HepG2 (cell line): ENCODE measurements at regions not wholly inside any gene's neighbourhood (a gene's known extent, or its start where the extent isn't known, plus 50 kb on each side); places are given as distances from the start of the nearest gene placed in this dataset.

ENCODE experiments used
- ATAC-seq: fragments of 200-7000 bp; cut with Tn5 transposase; 3 replicates; pipeline ENCODE4 v1.9.1; 2020; ENCODE audit warnings: mild to moderate bottlenecking, moderate library complexity
- BruUV-seq: library from RNA; stranded (reverse); fragments of 400-500 nt; replicated peaks from 2 replicates; lab custom pipeline; 2021; lab: Mats Ljungman, UMichigan
- CTCF ChIA-PET: fragments of 300-600 bp; formaldehyde crosslinking; extraction: SDS; loops from one replicate; lab custom pipeline; 2021; ENCODE audit warnings: low total read pairs, inconsistent platforms, low intra/inter-chr PET ratio; lab: Yijun Ruan, JAX
- POLR2A ChIA-PET: fragments of 350-600 bp; sonication (Branson Sonifier 250); formaldehyde crosslinking; loops from one replicate; lab custom pipeline; 2020; ENCODE audit warnings: antibody characterized with exemption, inconsistent platforms; lab: Yijun Ruan, JAX
- DNase-seq: peaks from one replicate; pipeline ENCODE4 v3.0.0-alpha.2; 2015; ENCODE audit warnings: low spot score
- FAIRE-seq: peaks from 3 replicates; lab custom pipeline; 2011; peaks lifted over from hg19 to GRCh38; lab: Jason Lieb, UNC
- H2AFZ ChIP-seq: one replicate; pipeline ENCODE4 v1.6.1; 2011; ENCODE audit warnings: low read length, inconsistent platforms
- H3K27ac ChIP-seq: fragments of 300-600 bp; 3 replicates; pipeline ENCODE4 v1.8.0; 2011; ENCODE audit warnings: mixed run types, mild to moderate bottlenecking, mixed read lengths, low read length, inconsistent platforms; ENCODE audit not compliant: insufficient read depth; ENCODE audit errors: extremely low read length
- H3K27me3 ChIP-seq, 2 experiments: fragments of 200-600 bp in 1 of 2; 2 replicates in 1 of 2; 3 replicates in 1 of 2; pipeline versions ENCODE4 v1.6.0 to v1.8.0; 2011; ENCODE audit warnings: low read length in 2 of 2, mild to moderate bottlenecking in 2 of 2, moderate library complexity in 2 of 2, inconsistent platforms in 1 of 2; ENCODE audit not compliant: insufficient read depth in 2 of 2, control insufficient read depth in 1 of 2
- H3K36me3 ChIP-seq, 2 experiments: fragments of 200-600 bp in 1 of 2; replicated peaks in 1 of 2; 2 replicates in 1 of 2; 3 replicates in 1 of 2; pipeline versions ENCODE4 v1.5.1 to v1.8.0; 2011; ENCODE audit warnings: low read length in 2 of 2, inconsistent platforms in 1 of 2; ENCODE audit not compliant: insufficient read depth in 2 of 2, control insufficient read depth in 1 of 2
- H3K4me1 ChIP-seq: 2 replicates; pipeline ENCODE4 v1.5.1; 2012; ENCODE audit warnings: low read length, inconsistent platforms; ENCODE audit not compliant: insufficient read depth
- H3K4me2 ChIP-seq: 2 replicates; pipeline ENCODE4 v1.6.0; 2011; ENCODE audit warnings: low read depth, low read length, inconsistent platforms
- H3K4me3 ChIP-seq, 3 experiments: fragments of 200-600 bp in 1 of 3; sonication (generic), shearing (Covaris generic) in 1 of 3; replicated peaks in 1 of 3; 2 replicates each; pipeline ENCODE4 v1.5.1; 2011 to 2016; ENCODE audit warnings: low read length in 3 of 3, inconsistent platforms in 2 of 3, low read depth in 2 of 3, mild to moderate bottlenecking in 2 of 3, control low read depth in 1 of 3, mixed read lengths in 1 of 3; ENCODE audit not compliant: insufficient read depth in 1 of 3
- H3K79me2 ChIP-seq: one replicate; pipeline ENCODE4 v1.6.1; 2011; ENCODE audit warnings: low read length, inconsistent platforms; ENCODE audit not compliant: insufficient read depth
- H3K9ac ChIP-seq: 2 replicates; pipeline ENCODE4 v1.6.0; 2011; ENCODE audit warnings: mild to moderate bottlenecking, low read depth, low read length, inconsistent platforms; ENCODE audit not compliant: insufficient read depth
- H3K9me3 ChIP-seq: 2 replicates; pipeline ENCODE4 v1.5.1; 2012; ENCODE audit warnings: mild to moderate bottlenecking, low read length
- H4K20me1 ChIP-seq: 2 replicates; pipeline ENCODE4 v1.6.0; 2011; ENCODE audit warnings: inconsistent platforms, mild to moderate bottlenecking, low read length, moderate library complexity; ENCODE audit not compliant: insufficient read depth
- FOXP1 ChIP-seq, 2 experiments: fragments of 450-650 bp in 1 of 2; IDR thresholded peaks; 2 replicates each; pipeline ENCODE4 v1.6.1; 2017 to 2018; ENCODE audit warnings: antibody characterized with exemption in 1 of 2
- RXRA ChIP-seq: sonication (generic); formaldehyde crosslinking; IDR thresholded peaks from 2 replicates; pipeline ENCODE4 v1.5.1; 2020; ENCODE audit warnings: missing genetic modification reagents
- SAP130 ChIP-seq: IDR thresholded peaks from 2 replicates; pipeline ENCODE4 v1.6.1; 2016; ENCODE audit warnings: low read depth
- ZNF34 ChIP-seq: sonication (generic); formaldehyde crosslinking; IDR thresholded peaks from 2 replicates; pipeline ENCODE4 v1.4.0; 2020; ENCODE audit warnings: mild to moderate bottlenecking, missing genetic modification reagents, borderline replicate concordance
- ZNF614 ChIP-seq: IDR thresholded peaks from 2 replicates; pipeline ENCODE4 v1.6.1; 2018; ENCODE audit warnings: missing biosample characterization, missing genetic modification reagents, inconsistent platforms, borderline replicate concordance
- ZNF788 ChIP-seq: sonication (generic); formaldehyde crosslinking; IDR thresholded peaks from 2 replicates; pipeline ENCODE4 v1.5.0; 2020; ENCODE audit warnings: mild to moderate bottlenecking, missing genetic modification reagents, borderline replicate concordance
- WGBS: methylation state at CpG from one replicate; pipeline ENCODE4 v1.1.6; 2017; ENCODE audit warnings: low lambda C conversion rate; 5-methylcytosine and 5-hydroxymethylcytosine counted together
- in situ Hi-C: cut with HindIII; loops from 2 replicates; pipeline ENCODE4 v1.10.0; 2017; ENCODE audit warnings: low pct_unique_long_range_greater_than_20kb; ENCODE audit not compliant: extremely low pct_ligation_motif_present
- intact Hi-C: fragments of 100-400 bp; cut with micrococcal nuclease; formaldehyde crosslinking; loops from one replicate; pipeline ENCODE4 v1.10.0; 2022; ENCODE audit not compliant: unreplicated experiment
- TF ChIP-seq, protein P1 (sequence below): sonication (generic); formaldehyde crosslinking; IDR thresholded peaks from 2 replicates; pipeline ENCODE4 v1.8.0; 2022; ENCODE audit warnings: missing genetic modification reagents, mild to moderate bottlenecking, moderate library complexity, borderline replicate concordance

DNA sequence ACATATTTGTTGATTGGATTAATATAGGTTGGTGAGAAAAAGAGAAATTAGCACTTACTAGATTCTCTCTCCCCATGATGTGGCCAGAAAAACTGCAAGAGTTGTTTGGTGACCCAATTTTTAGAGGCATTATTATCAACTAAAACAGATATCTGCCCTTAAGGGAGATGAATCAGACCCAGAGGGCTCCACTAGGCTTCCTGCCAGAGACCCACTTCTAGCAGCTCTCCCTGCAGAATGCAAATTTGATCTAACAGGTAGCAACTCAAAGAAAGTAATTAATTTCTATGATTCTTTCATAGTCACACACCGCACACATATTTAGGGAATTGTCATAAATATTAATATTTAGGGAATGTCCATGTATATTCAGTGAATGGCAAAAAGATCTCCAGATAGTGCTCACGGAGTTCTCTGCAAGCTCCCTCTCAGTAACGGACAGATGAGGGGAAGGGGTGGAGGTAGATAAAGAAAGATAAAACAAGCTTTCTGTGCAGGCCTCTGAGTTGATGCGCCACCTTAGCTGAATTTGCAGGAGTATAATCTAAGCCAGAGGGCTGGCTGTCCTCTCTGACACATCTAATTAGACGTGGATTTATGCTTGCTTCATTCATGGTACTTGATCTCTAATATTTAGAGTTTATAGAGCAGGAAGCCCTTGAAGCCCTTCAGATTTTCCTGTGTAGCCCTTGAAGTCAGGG, 84.1 kb upstream of the CCDC190 start:
- 17% methylated on average over 5 of the region's 5 CpGs for WGBS
- no peaks in the 10 kb centered on the region for H4K20me1 ChIP-seq
- H3K9me3 ChIP-seq = no peaks in the 10 kb centered on the region
- ChIA-PET CTCF (no interaction called here), POLR2A (no interaction called here)
- intact Hi-C loops (no loop called here), in situ Hi-C loops (no loop called here)
- TF ChIP-seq RXRA (no peak), ZNF788 (CRISPR knock-in tag) (no peak), SAP130 (no peak), FOXP1 (IDR thresholded peaks at IDR 0.05) (no peak), FOXP1 (CRISPR knock-in tag; IDR thresholded peaks at IDR 0.05) (no peak), ZNF34 (CRISPR knock-in tag) (no peak), ZNF614 (CRISPR knock-in tag) (no peak)
- TF ChIP-seq, protein P1, sequence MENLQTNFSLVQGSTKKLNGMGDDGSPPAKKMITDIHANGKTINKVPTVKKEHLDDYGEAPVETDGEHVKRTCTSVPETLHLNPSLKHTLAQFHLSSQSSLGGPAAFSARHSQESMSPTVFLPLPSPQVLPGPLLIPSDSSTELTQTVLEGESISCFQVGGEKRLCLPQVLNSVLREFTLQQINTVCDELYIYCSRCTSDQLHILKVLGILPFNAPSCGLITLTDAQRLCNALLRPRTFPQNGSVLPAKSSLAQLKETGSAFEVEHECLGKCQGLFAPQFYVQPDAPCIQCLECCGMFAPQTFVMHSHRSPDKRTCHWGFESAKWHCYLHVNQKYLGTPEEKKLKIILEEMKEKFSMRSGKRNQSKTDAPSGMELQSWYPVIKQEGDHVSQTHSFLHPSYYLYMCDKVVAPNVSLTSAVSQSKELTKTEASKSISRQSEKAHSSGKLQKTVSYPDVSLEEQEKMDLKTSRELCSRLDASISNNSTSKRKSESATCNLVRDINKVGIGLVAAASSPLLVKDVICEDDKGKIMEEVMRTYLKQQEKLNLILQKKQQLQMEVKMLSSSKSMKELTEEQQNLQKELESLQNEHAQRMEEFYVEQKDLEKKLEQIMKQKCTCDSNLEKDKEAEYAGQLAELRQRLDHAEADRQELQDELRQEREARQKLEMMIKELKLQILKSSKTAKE (CRISPR knock-in tag) = no peak
- no peaks in the 10 kb centered on the region for H3K27me3 ChIP-seq
- no peaks in the 10 kb centered on the region for H3K36me3 ChIP-seq
- no peak overlapping the region for H2AFZ ChIP-seq
- ATAC-seq = no peak
- FAIRE-seq = no peak
- H3K4me3 ChIP-seq = no peak overlapping the region
- H3K27ac ChIP-seq = no peak overlapping the region
- DNase-seq = no peak
- no peaks in the 10 kb centered on the region for H3K4me1 ChIP-seq
- H3K9ac ChIP-seq = no peak overlapping the region
- no peaks in the 10 kb centered on the region for H3K79me2 ChIP-seq
- BruUV-seq = no TSS peak
- H3K4me2 ChIP-seq = no peak overlapping the region
